Smooth muscle cell (in vitro differentiated cells): ENCODE measurements at regions not wholly inside any gene's neighbourhood (a gene's known extent, or its start where the extent isn't known, plus 50 kb on each side); places are given as distances from the start of the nearest gene placed in this dataset.

Experiments
- DNase-seq: peaks from one replicate; lab custom pipeline; 2025; ENCODE audit not compliant: unreplicated experiment; lab: John Stamatoyannopoulos, UW
- H2AFZ ChIP-seq: fragments of 200-600 bp; sonication (generic); 2 replicates; pipeline ENCODE4 v1.6.0; 2016; ENCODE audit warnings: antibody characterized with exemption, low read depth, mild to moderate bottlenecking
- H3F3A ChIP-seq: fragments of 200-600 bp; sonication (generic); 2 replicates; pipeline ENCODE4 v1.6.0; 2017; ENCODE audit warnings: antibody characterized with exemption, low read depth
- H3K27ac ChIP-seq: fragments of 200-600 bp; sonication (generic); 2 replicates; pipeline ENCODE4 v1.5.1; 2016; ENCODE audit warnings: low read depth, mild to moderate bottlenecking
- H3K27me3 ChIP-seq: fragments of 200-600 bp; sonication (generic); 2 replicates; pipeline ENCODE4 v1.6.1; 2016; ENCODE audit warnings: low read depth, mild to moderate bottlenecking
- H3K36me3 ChIP-seq: fragments of 200-600 bp; sonication (generic); 2 replicates; pipeline ENCODE4 v1.5.1; 2016; ENCODE audit warnings: low read depth
- H3K4me1 ChIP-seq: fragments of 200-600 bp; sonication (generic); 2 replicates; pipeline ENCODE4 v1.5.1; 2016; ENCODE audit warnings: low read depth
- H3K4me2 ChIP-seq: fragments of 200-600 bp; sonication (generic); 2 replicates; pipeline ENCODE4 v1.6.0; 2016; ENCODE audit warnings: mild to moderate bottlenecking
- H3K4me3 ChIP-seq: fragments of 200-600 bp; sonication (generic); 2 replicates; pipeline ENCODE4 v1.5.1; 2016; ENCODE audit warnings: mild to moderate bottlenecking
- H3K79me2 ChIP-seq: fragments of 200-600 bp; sonication (generic); 2 replicates; pipeline ENCODE4 v1.6.0; 2016; ENCODE audit warnings: low read depth, mild to moderate bottlenecking
- H3K9ac ChIP-seq: fragments of 200-600 bp; sonication (generic); 2 replicates; pipeline ENCODE4 v1.6.0; 2016; ENCODE audit warnings: low read depth
- H3K9me3 ChIP-seq: fragments of 200-600 bp; sonication (generic); replicated peaks from 2 replicates; pipeline ENCODE4 v1.5.1; 2016; ENCODE audit warnings: low read depth
- H4K20me1 ChIP-seq: fragments of 200-600 bp; sonication (generic); 2 replicates; pipeline ENCODE4 v1.6.0; 2016; ENCODE audit warnings: low read depth
- CTCF ChIP-seq: fragments of 200-600 bp; sonication (generic); IDR thresholded peaks from 2 replicates; pipeline ENCODE4 v1.5.1; 2017; ENCODE audit warnings: borderline replicate concordance, mild to moderate bottlenecking, antibody characterized with exemption; ENCODE audit not compliant: insufficient read depth, poor library complexity, severe bottlenecking
- WGBS: methylation state at CpG from one replicate; pipeline ENCODE4 v1.1.7; 2016; ENCODE audit warnings: low lambda C conversion rate; 5-methylcytosine and 5-hydroxymethylcytosine counted together

GRCh38 chr6:90403489-90404381, 107.1 kb upstream of the BACH2 start:
- Histone ChIP-seq H3K4me1 (peaks cover 16% of the 10 kb centered on the region), H3K4me3 (no peak overlapping the region), H3F3A (peaks cover 3% of the 10 kb centered on the region), H3K27ac (peak overlapping the region; percentile 4), H3K27me3 (peaks cover 3% of the 10 kb centered on the region), H3K4me2 (peak overlapping the region; percentile 54), H2AFZ (no peak overlapping the region), H3K79me2 (no peaks in the 10 kb centered on the region), H3K36me3 (no peaks in the 10 kb centered on the region), H3K9ac (no peak overlapping the region), H3K9me3 (no peaks in the 10 kb centered on the region), H4K20me1 (no peaks in the 10 kb centered on the region)
- 34% methylated on average over 18 of the region's 18 CpGs for WGBS
- TF ChIP-seq CTCF = no peak
- DNase-seq = no peak

GRCh38 chr6:90402831-90403192, 106.2 kb upstream of the BACH2 start:
- no peaks in the 10 kb centered on the region for H4K20me1 ChIP-seq
- no peak overlapping the region for H3K4me3 ChIP-seq
- no peak overlapping the region for H3K27ac ChIP-seq
- H3K27me3 ChIP-seq = peaks cover 5% of the 10 kb centered on the region
- no peak for DNase-seq
- no peak overlapping the region for H2AFZ ChIP-seq
- WGBS = 84% methylated on average over 2 of the region's 2 CpGs
- H3K4me1 ChIP-seq = peaks cover 16% of the 10 kb centered on the region
- no peak overlapping the region for H3K9ac ChIP-seq
- TF ChIP-seq CTCF = no peak
- H3K36me3 ChIP-seq = no peaks in the 10 kb centered on the region
- no peaks in the 10 kb centered on the region for H3K79me2 ChIP-seq
- H3K4me2 ChIP-seq = no peak overlapping the region
- peaks cover 3% of the 10 kb centered on the region for H3F3A ChIP-seq
- no peaks in the 10 kb centered on the region for H3K9me3 ChIP-seq

- Histone ChIP-seq H3K9me3 (no peaks in the 10 kb centered on the region), H3K36me3 (no peaks in the 10 kb centered on the region), H3K4me1 (peaks cover 16% of the 10 kb centered on the region), H2AFZ (no peak overlapping the region), H3K4me3 (no peak overlapping the region), H4K20me1 (no peaks in the 10 kb centered on the region), H3K9ac (no peak overlapping the region), H3K27ac (no peak overlapping the region), H3F3A (peaks cover 3% of the 10 kb centered on the region), H3K79me2 (no peaks in the 10 kb centered on the region), H3K27me3 (peaks cover 5% of the 10 kb centered on the region), H3K4me2 (no peak overlapping the region)
- TF ChIP-seq CTCF = no peak
- WGBS = 85% methylated on average over 10 of the region's 10 CpGs
- DNase-seq = no peak
These were observed 105.5 kb upstream of the BACH2 start for GRCh38 chr6:90401933-90402830.
